WTC11 (cell line): ENCODE measurements at regions not wholly inside any gene's neighbourhood (a gene's known extent, or its start where the extent isn't known, plus 50 kb on each side); places are given as distances from the start of the nearest gene placed in this dataset.

Experiments used
- ATF1 ChIP-seq: sonication (generic); formaldehyde crosslinking; IDR thresholded peaks from 2 replicates; pipeline ENCODE4 v1.8.1; 2023; ENCODE audit warnings: mild to moderate bottlenecking, moderate library complexity, missing genetic modification reagents
- CREM ChIP-seq: sonication (generic); formaldehyde crosslinking; IDR thresholded peaks from 2 replicates; pipeline ENCODE4 v1.8.1; 2022; ENCODE audit warnings: mild to moderate bottlenecking, missing genetic modification reagents, moderate library complexity
- EMX1 ChIP-seq: fragments of 250-450 bp; sonication (Bioruptor Pico); IDR thresholded peaks from 2 replicates; pipeline ENCODE4 v1.8.0; 2021; ENCODE audit warnings: mild to moderate bottlenecking
- MAX ChIP-seq: sonication (generic); formaldehyde crosslinking; IDR thresholded peaks from 2 replicates; pipeline ENCODE4 v1.8.0; 2022; ENCODE audit warnings: mild to moderate bottlenecking, missing genetic modification reagents
- NR3C1 ChIP-seq: sonication (generic); formaldehyde crosslinking; conservative IDR thresholded peaks from 2 replicates; pipeline ENCODE4 v1.8.1; 2023; ENCODE audit warnings: low read depth, mild to moderate bottlenecking, missing genetic modification reagents
- PRDM15 ChIP-seq: sonication (generic); formaldehyde crosslinking; IDR thresholded peaks from 2 replicates; pipeline ENCODE4 v1.8.0; 2022; ENCODE audit warnings: missing genetic modification reagents
- SP1 ChIP-seq: sonication (generic); formaldehyde crosslinking; conservative IDR thresholded peaks from 2 replicates; pipeline ENCODE4 v1.8.1; 2022; ENCODE audit warnings: missing genetic modification reagents
- ZNF138 ChIP-seq: sonication (generic); formaldehyde crosslinking; conservative IDR thresholded peaks from 2 replicates; pipeline ENCODE4 v1.8.1; 2022; ENCODE audit warnings: mild to moderate bottlenecking, moderate library complexity, missing genetic modification reagents
- TF ChIP-seq, protein P1 (sequence below): fragments of 200-600 bp; IDR thresholded peaks from 2 replicates; pipeline ENCODE4 v1.8.0; 2022; ENCODE audit warnings: antibody characterized with exemption

GRCh38 chrX:126300401-126300800, 134.3 kb upstream of the DCAF12L2 start:
- TF ChIP-seq SP1 (CRISPR knock-in tag) (no peak), ZNF138 (CRISPR knock-in tag) (no peak), ATF1 (CRISPR knock-in tag) (no peak), EMX1 (CRISPR knock-in tag) (no peak), NR3C1 (CRISPR knock-in tag) (no peak), PRDM15 (no peak), MAX (no peak), CREM (CRISPR knock-in tag) (no peak)
- TF ChIP-seq, protein P1, sequence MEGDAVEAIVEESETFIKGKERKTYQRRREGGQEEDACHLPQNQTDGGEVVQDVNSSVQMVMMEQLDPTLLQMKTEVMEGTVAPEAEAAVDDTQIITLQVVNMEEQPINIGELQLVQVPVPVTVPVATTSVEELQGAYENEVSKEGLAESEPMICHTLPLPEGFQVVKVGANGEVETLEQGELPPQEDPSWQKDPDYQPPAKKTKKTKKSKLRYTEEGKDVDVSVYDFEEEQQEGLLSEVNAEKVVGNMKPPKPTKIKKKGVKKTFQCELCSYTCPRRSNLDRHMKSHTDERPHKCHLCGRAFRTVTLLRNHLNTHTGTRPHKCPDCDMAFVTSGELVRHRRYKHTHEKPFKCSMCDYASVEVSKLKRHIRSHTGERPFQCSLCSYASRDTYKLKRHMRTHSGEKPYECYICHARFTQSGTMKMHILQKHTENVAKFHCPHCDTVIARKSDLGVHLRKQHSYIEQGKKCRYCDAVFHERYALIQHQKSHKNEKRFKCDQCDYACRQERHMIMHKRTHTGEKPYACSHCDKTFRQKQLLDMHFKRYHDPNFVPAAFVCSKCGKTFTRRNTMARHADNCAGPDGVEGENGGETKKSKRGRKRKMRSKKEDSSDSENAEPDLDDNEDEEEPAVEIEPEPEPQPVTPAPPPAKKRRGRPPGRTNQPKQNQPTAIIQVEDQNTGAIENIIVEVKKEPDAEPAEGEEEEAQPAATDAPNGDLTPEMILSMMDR = no peak
